Liver (tissue), 8 donors: ENCODE measurements at regions not wholly inside any gene's neighbourhood (a gene's known extent, or its start where the extent isn't known, plus 50 kb on each side); places are given as distances from the start of the nearest gene placed in this dataset.
"Not testable (repeated sequence)": the region's sequence is repeated elsewhere in the genome, so short reads cannot be mapped to it uniquely, and the experiment has no call there.

Experiments used
- DNase-seq: peaks from one replicate; pipeline ENCODE4 v3.0.0-alpha.2; 2017; ENCODE audit warnings: low spot score
- H3K27ac ChIP-seq, 2 donors: one replicate each; pipeline ENCODE4 v1.7.0; 2013; ENCODE audit warnings: inconsistent platforms in 2 of 2, low read length in 2 of 2, control low read depth in 1 of 2, low read depth in 1 of 2, mild to moderate bottlenecking in 1 of 2
- H3K27me3 ChIP-seq, 4 donors: one replicate each; pipeline versions ENCODE4 v1.6.1 to v1.7.0; 2013; ENCODE audit warnings: low read length in 3 of 4, inconsistent platforms in 1 of 4, mild to moderate bottlenecking in 1 of 4, moderate library complexity in 1 of 4; ENCODE audit not compliant: control insufficient read depth in 4 of 4, insufficient read depth in 4 of 4
- H3K36me3 ChIP-seq, 4 donors: one replicate each; pipeline versions ENCODE4 v1.6.1 to v1.7.0; 2013; ENCODE audit warnings: low read length in 3 of 4, mild to moderate bottlenecking in 3 of 4, low read depth in 1 of 4, moderate library complexity in 1 of 4; ENCODE audit not compliant: control insufficient read depth in 4 of 4, insufficient read depth in 3 of 4
- H3K4me1 ChIP-seq, 4 donors: one replicate each; pipeline versions ENCODE4 v1.6.1 to v1.7.0; 2013; ENCODE audit warnings: low read length in 3 of 4, mild to moderate bottlenecking in 3 of 4, moderate library complexity in 1 of 4; ENCODE audit not compliant: control insufficient read depth in 4 of 4, insufficient read depth in 4 of 4
- H3K4me3 ChIP-seq, 3 donors: one replicate each; pipeline versions ENCODE4 v1.6.1 to v1.7.0; 2013; ENCODE audit warnings: low read length in 3 of 3, control low read depth in 1 of 3, low read depth in 1 of 3, mild to moderate bottlenecking in 1 of 3
- H3K9ac ChIP-seq, 2 donors: one replicate each; pipeline ENCODE4 v1.7.0; 2013; ENCODE audit warnings: low read length in 2 of 2, mild to moderate bottlenecking in 2 of 2, moderate library complexity in 2 of 2, control low read depth in 1 of 2, low read depth in 1 of 2
- H3K9me3 ChIP-seq, 4 donors: one replicate each; pipeline versions ENCODE4 v1.6.1 to v1.7.0; 2013; ENCODE audit warnings: low read length in 3 of 4; ENCODE audit not compliant: control insufficient read depth in 4 of 4
- EGR1 ChIP-seq, 2 donors: IDR thresholded peaks; 2 replicates each; pipeline ENCODE4 v1.6.1; 2016 to 2018; ENCODE audit warnings: antibody characterized with exemption in 2 of 2, low read depth in 2 of 2
- FOXA1 ChIP-seq: IDR thresholded peaks from 2 replicates; pipeline ENCODE4 v1.6.1; 2016; ENCODE audit warnings: antibody characterized with exemption
- FOXA2 ChIP-seq: IDR thresholded peaks from 2 replicates; pipeline ENCODE4 v1.6.1; 2016; ENCODE audit warnings: antibody characterized with exemption
- GABPA ChIP-seq, 2 donors: IDR thresholded peaks in 1 of 2; conservative IDR thresholded peaks in 1 of 2; 2 replicates each; pipeline ENCODE4 v1.6.1; 2016; ENCODE audit warnings: antibody characterized with exemption in 2 of 2, mild to moderate bottlenecking in 1 of 2, moderate library complexity in 1 of 2
- HNF4A ChIP-seq, 2 donors: conservative IDR thresholded peaks; 2 replicates each; pipeline ENCODE4 v1.6.1; 2016; ENCODE audit warnings: antibody characterized with exemption in 2 of 2, mild to moderate bottlenecking in 2 of 2
- HNF4G ChIP-seq: IDR thresholded peaks from 2 replicates; pipeline ENCODE4 v1.6.1; 2016; ENCODE audit warnings: antibody characterized with exemption
- JUND ChIP-seq, 2 donors: IDR thresholded peaks; 2 replicates each; pipeline ENCODE4 v1.6.1; 2016; ENCODE audit warnings: antibody characterized with exemption in 2 of 2
- NR2F2 ChIP-seq: IDR thresholded peaks from 2 replicates; pipeline ENCODE4 v1.6.1; 2016; ENCODE audit warnings: antibody characterized with exemption
- RAD21 ChIP-seq, 2 donors: IDR thresholded peaks; 2 replicates each; pipeline ENCODE4 v1.6.1; 2016; ENCODE audit warnings: antibody characterized with exemption in 2 of 2, mild to moderate bottlenecking in 2 of 2
- RXRA ChIP-seq, 2 donors: IDR thresholded peaks; 2 replicates each; pipeline ENCODE4 v1.6.1; 2017 to 2018; ENCODE audit warnings: antibody characterized with exemption in 2 of 2, mild to moderate bottlenecking in 1 of 2
- SP1 ChIP-seq: IDR thresholded peaks from 2 replicates; pipeline ENCODE4 v1.6.1; 2018; ENCODE audit warnings: antibody characterized with exemption, mild to moderate bottlenecking
- TAF1 ChIP-seq: conservative IDR thresholded peaks from 2 replicates; pipeline ENCODE4 v1.6.1; 2016; ENCODE audit warnings: antibody characterized with exemption, mild to moderate bottlenecking
- YY1 ChIP-seq: IDR thresholded peaks from 2 replicates; pipeline ENCODE4 v1.6.1; 2016; ENCODE audit warnings: antibody characterized with exemption, mild to moderate bottlenecking
- WGBS: extraction: QIAGEN DNeasy Blood & Tissue Kit; methylation state at CpG from one replicate; pipeline ENCODE4 v1.1.7; 2013; 5-methylcytosine and 5-hydroxymethylcytosine counted together
- TF ChIP-seq, protein P1 (sequence below): IDR thresholded peaks from 2 replicates; pipeline ENCODE4 v1.6.1; 2016; ENCODE audit warnings: antibody characterized with exemption
- TF ChIP-seq, protein P2 (sequence below): IDR thresholded peaks from 2 replicates; pipeline ENCODE4 v1.6.1; 2016; ENCODE audit warnings: antibody characterized with exemption
- TF ChIP-seq, protein P3 (sequence below): fragments of 150-350 bp; IDR thresholded peaks from 2 replicates; pipeline ENCODE4 v1.5.1; 2017; ENCODE audit warnings: improper control_type of control experiment, low read depth, low read length; ENCODE audit not compliant: missing input control
- TF ChIP-seq, protein P4 (sequence below): IDR thresholded peaks from 2 replicates; pipeline ENCODE4 v1.6.1; 2016; ENCODE audit warnings: antibody characterized with exemption
- TF ChIP-seq, protein P5 (sequence below): IDR thresholded peaks from 2 replicates; pipeline ENCODE4 v1.6.1; 2016; ENCODE audit warnings: antibody characterized with exemption, mild to moderate bottlenecking
- donor health status: healthy.
- donor health status: healthy.
- donor health status: healthy.
- donor health status: healthy.
- donor health status: healthy.

DNA sequence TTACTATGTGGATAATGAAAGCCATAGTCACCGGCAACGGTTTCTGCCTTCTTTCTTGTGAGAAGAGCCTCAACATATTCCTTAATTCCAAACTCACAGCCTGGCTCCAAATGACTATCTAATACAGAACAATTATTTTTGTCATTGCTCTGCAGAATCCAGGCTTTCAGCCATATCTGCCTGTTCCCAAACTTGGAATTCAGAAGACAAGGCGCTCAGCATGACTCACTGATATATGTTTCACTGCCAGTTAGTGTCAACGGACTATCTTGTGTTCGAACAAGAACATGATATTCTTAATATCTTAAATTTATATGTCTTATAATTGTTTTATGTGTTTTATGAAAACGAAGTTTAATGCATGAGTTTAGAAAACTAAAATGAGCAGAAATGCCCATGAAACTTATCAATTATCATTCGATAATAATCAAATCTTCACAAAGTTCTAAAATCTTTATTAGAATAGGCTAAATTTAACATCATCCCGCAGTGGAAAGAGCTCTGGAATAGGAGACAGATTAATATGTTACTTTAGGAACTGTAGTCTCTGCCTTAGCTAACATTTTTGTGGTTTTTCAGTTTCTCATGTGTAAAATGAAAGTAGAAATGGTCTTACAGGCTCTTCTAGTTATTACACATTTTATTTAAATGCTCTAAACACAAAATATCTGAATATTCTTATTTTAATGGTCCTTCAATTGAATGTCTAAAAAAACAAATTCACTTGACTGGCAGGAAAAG, 669.3 kb upstream of the GJE1 start (continued):
- no peak for TF ChIP-seq GABPA (IDR thresholded peaks at IDR 0.05 in 1 of 2, conservative IDR thresholded peaks at IDR 0.05 in 1 of 2)

DNA sequence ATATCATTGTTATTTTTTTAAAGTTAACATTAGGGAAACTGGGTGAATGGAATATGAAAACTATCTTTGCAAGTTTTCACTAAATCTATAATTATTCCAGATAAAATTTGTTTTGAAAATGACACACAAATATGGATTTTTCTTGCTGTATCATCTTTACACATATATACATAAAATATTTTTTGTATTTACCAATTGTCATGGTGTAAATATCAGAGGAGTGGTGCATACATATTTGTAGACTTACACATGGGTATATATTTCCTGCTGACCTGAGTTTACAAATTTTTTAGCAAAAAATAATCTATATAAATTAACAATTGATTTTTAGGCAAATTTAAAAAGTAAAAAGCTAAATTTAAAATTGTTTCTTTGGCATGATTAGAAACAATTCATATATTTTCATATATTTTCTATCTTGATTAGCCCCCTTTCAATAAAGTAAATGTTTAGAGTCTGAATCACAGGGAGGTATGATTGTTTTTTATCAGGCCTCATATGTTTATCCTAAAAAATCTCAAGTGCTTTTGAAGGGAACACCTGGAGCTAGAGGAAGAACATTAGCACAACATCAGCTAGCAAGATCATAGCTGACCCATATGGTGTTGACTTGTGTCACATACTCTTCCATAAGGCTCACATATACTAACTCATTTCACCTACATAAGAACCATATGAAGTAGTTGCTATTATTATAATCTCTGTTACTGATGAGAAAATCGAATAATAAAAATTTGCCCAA, 671.8 kb upstream of the GJE1 start:
- H3K27ac ChIP-seq = no peak overlapping the region
- H3K4me1 ChIP-seq = no peaks in the 10 kb centered on the region
- H3K9ac ChIP-seq = no peak overlapping the region
- no peak for DNase-seq
- no peaks in the 10 kb centered on the region for H3K36me3 ChIP-seq
- no peaks in the 10 kb centered on the region for H3K9me3 ChIP-seq
- H3K4me3 ChIP-seq = no peak overlapping the region
- H3K27me3 ChIP-seq = no peaks in the 10 kb centered on the region
- WGBS = 81% methylated on average over 1 of the region's 1 CpG
- no peak for TF ChIP-seq RXRA (IDR thresholded peaks at IDR 0.05)
- no peak for TF ChIP-seq JUND (IDR thresholded peaks at IDR 0.05)
- TF ChIP-seq, protein P1, sequence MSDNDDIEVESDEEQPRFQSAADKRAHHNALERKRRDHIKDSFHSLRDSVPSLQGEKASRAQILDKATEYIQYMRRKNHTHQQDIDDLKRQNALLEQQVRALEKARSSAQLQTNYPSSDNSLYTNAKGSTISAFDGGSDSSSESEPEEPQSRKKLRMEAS = no peak
- no peak for TF ChIP-seq NR2F2
- no peak for TF ChIP-seq FOXA2
- TF ChIP-seq, protein P2, sequence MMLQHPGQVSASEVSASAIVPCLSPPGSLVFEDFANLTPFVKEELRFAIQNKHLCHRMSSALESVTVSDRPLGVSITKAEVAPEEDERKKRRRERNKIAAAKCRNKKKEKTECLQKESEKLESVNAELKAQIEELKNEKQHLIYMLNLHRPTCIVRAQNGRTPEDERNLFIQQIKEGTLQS = no peak
- no peak for TF ChIP-seq RAD21 (IDR thresholded peaks at IDR 0.05)
- TF ChIP-seq YY1 = no peak
- TF ChIP-seq HNF4G = no peak
- no peak for TF ChIP-seq TAF1
- no peak for TF ChIP-seq FOXA1
- TF ChIP-seq GABPA (IDR thresholded peaks at IDR 0.05 in 1 of 2, conservative IDR thresholded peaks at IDR 0.05 in 1 of 2) = no peak
- TF ChIP-seq, protein P3, sequence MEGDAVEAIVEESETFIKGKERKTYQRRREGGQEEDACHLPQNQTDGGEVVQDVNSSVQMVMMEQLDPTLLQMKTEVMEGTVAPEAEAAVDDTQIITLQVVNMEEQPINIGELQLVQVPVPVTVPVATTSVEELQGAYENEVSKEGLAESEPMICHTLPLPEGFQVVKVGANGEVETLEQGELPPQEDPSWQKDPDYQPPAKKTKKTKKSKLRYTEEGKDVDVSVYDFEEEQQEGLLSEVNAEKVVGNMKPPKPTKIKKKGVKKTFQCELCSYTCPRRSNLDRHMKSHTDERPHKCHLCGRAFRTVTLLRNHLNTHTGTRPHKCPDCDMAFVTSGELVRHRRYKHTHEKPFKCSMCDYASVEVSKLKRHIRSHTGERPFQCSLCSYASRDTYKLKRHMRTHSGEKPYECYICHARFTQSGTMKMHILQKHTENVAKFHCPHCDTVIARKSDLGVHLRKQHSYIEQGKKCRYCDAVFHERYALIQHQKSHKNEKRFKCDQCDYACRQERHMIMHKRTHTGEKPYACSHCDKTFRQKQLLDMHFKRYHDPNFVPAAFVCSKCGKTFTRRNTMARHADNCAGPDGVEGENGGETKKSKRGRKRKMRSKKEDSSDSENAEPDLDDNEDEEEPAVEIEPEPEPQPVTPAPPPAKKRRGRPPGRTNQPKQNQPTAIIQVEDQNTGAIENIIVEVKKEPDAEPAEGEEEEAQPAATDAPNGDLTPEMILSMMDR = no peak
- TF ChIP-seq SP1 = no peak
- TF ChIP-seq, protein P4, sequence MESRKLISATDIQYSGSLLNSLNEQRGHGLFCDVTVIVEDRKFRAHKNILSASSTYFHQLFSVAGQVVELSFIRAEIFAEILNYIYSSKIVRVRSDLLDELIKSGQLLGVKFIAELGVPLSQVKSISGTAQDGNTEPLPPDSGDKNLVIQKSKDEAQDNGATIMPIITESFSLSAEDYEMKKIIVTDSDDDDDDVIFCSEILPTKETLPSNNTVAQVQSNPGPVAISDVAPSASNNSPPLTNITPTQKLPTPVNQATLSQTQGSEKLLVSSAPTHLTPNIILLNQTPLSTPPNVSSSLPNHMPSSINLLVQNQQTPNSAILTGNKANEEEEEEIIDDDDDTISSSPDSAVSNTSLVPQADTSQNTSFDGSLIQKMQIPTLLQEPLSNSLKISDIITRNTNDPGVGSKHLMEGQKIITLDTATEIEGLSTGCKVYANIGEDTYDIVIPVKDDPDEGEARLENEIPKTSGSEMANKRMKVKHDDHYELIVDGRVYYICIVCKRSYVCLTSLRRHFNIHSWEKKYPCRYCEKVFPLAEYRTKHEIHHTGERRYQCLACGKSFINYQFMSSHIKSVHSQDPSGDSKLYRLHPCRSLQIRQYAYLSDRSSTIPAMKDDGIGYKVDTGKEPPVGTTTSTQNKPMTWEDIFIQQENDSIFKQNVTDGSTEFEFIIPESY = no peak
- TF ChIP-seq EGR1 (IDR thresholded peaks at IDR 0.05; ENCODE audit: low read depth in 2 of 2) = no peak
- TF ChIP-seq HNF4A (conservative IDR thresholded peaks at IDR 0.05) = no peak
- TF ChIP-seq, protein P5, sequence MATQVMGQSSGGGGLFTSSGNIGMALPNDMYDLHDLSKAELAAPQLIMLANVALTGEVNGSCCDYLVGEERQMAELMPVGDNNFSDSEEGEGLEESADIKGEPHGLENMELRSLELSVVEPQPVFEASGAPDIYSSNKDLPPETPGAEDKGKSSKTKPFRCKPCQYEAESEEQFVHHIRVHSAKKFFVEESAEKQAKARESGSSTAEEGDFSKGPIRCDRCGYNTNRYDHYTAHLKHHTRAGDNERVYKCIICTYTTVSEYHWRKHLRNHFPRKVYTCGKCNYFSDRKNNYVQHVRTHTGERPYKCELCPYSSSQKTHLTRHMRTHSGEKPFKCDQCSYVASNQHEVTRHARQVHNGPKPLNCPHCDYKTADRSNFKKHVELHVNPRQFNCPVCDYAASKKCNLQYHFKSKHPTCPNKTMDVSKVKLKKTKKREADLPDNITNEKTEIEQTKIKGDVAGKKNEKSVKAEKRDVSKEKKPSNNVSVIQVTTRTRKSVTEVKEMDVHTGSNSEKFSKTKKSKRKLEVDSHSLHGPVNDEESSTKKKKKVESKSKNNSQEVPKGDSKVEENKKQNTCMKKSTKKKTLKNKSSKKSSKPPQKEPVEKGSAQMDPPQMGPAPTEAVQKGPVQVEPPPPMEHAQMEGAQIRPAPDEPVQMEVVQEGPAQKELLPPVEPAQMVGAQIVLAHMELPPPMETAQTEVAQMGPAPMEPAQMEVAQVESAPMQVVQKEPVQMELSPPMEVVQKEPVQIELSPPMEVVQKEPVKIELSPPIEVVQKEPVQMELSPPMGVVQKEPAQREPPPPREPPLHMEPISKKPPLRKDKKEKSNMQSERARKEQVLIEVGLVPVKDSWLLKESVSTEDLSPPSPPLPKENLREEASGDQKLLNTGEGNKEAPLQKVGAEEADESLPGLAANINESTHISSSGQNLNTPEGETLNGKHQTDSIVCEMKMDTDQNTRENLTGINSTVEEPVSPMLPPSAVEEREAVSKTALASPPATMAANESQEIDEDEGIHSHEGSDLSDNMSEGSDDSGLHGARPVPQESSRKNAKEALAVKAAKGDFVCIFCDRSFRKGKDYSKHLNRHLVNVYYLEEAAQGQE = no peak

DNA sequence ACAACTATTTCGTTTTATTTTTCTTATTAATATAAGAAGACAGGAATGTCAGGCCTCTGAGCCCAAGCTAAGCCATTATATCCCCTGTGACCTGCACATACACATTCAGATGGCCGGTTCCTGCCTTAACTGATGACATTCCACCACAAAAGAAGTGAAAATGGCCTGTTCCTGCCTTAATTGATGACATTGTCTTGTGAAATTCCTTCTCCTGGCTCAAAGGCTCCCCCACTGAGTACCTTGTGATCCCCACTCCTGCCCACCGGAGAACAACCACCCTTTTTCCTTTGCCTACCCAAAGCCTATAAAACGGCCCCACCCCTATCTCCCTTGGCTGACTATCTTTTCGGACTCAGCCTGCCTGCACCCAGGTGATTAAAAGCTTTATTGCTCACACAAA, 672.5 kb upstream of the GJE1 start:
- not testable (repeated sequence) for DNase-seq, H3K9me3 ChIP-seq, H3K27me3 ChIP-seq, H3K36me3 ChIP-seq, H3K4me3 ChIP-seq, H3K9ac ChIP-seq, H3K4me1 ChIP-seq, H3K27ac ChIP-seq
- 75% methylated on average over 5 of the region's 5 CpGs for WGBS

DNA sequence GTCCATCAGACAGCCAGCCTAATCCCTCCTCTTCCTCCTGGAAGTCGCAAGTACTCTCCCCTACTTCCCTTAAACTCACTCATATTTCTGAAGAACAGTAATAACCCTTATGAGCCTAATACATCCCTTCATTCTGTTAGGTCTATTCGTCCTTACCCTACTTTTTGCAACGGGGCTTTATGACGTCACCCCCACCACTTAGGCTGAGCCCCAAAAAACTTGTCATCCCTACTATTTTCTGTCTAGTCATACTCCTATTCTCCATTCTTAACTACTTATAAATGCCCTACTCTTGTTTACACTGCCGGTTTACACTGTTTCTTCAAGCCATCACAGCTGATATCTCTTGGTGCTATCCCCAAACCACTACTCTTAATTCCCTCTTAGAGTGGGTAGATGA, 674.7 kb upstream of the GJE1 start:
- H3K27me3 ChIP-seq, H3K4me3 ChIP-seq, H3K9me3 ChIP-seq, H3K36me3 ChIP-seq, H3K4me1 ChIP-seq, H3K9ac ChIP-seq, H3K27ac ChIP-seq, DNase-seq: not testable (repeated sequence)
- WGBS = 92% methylated on average over 5 of the region's 5 CpGs
